Left forelimb (tissue), 1 donor: ENCODE measurements at regions not wholly inside any gene's neighbourhood (a gene's known extent, or its start where the extent isn't known, plus 50 kb on each side); places are given as distances from the start of the nearest gene placed in this dataset.
"Not testable (repeated sequence)": the region's sequence is repeated elsewhere in the genome, so short reads cannot be mapped to it uniquely, and the experiment has no call there.

Source experiments
- DNase-seq: peaks from one replicate; pipeline ENCODE4 v3.0.0-alpha.2; 2018; ENCODE audit warnings: low spot score

GRCh38 chr6:137399881-137400443, 94.2 kb downstream of the OLIG3 start:
- DNase-seq, result no peak

GRCh38 chr6:137395316-137395715, 98.9 kb downstream of the OLIG3 start:
- no peak for DNase-seq

GRCh38 chr6:137391061-137391814, 103.0 kb downstream of the OLIG3 start:
- no peak for DNase-seq

- no peak for DNase-seq
Observed at GRCh38 chr6:137390334-137390733, 103.9 kb downstream of the OLIG3 start.

- DNase-seq, result no peak
Observed at GRCh38 chr6:137389150-137389704, 105.0 kb downstream of the OLIG3 start.

- DNase-seq, result no peak
Observed at GRCh38 chr6:137387096-137387764, 107.0 kb downstream of the OLIG3 start.

- DNase-seq, result not testable (repeated sequence)
Observed at GRCh38 chr6:137383287-137383686, 110.9 kb downstream of the OLIG3 start.

- DNase-seq, result no peak
Observed at GRCh38 chr6:137378090-137378369, 116.2 kb downstream of the OLIG3 start.

- no peak for DNase-seq
Observed at GRCh38 chr6:137373296-137373695, 120.9 kb downstream of the OLIG3 start.

GRCh38 chr6:137372532-137372931, 121.7 kb downstream of the OLIG3 start:
- DNase-seq, result no peak

- DNase-seq, result no peak
Observed at GRCh38 chr6:137371634-137372016, 122.6 kb downstream of the OLIG3 start.

- no peak for DNase-seq
Observed at GRCh38 chr6:137370871-137371633, 123.1 kb downstream of the OLIG3 start.

GRCh38 chr6:137369136-137369535, 125.1 kb downstream of the OLIG3 start:
- no peak for DNase-seq

GRCh38 chr6:137365707-137366437, 128.3 kb downstream of the OLIG3 start:
- no peak for DNase-seq

GRCh38 chr6:137363805-137364138, 130.4 kb downstream of the OLIG3 start:
- no peak for DNase-seq

GRCh38 chr6:137362878-137363804, 131.1 kb downstream of the OLIG3 start:
- DNase-seq, result no peak

- no peak for DNase-seq
Observed at GRCh38 chr6:137361701-137362100, 132.5 kb downstream of the OLIG3 start.

GRCh38 chr6:137358273-137358672, 135.9 kb downstream of the OLIG3 start:
- DNase-seq, result no peak

GRCh38 chr6:137357948-137358266, 136.3 kb downstream of the OLIG3 start:
- DNase-seq, result no peak

GRCh38 chr6:137357263-137357947, 136.8 kb downstream of the OLIG3 start:
- no peak for DNase-seq
